Glutamatergic neuron (in vitro differentiated cells): ENCODE measurements at regions not wholly inside any gene's neighbourhood (a gene's known extent, or its start where the extent isn't known, plus 50 kb on each side); places are given as distances from the start of the nearest gene placed in this dataset.
"Not testable (repeated sequence)": the region's sequence is repeated elsewhere in the genome, so short reads cannot be mapped to it uniquely, and the experiment has no call there.

Source experiments
- DNase-seq: peaks from one replicate; pipeline ENCODE4 v3.0.0; 2022
- H3K27ac Mint-ChIP-seq: one replicate; pipeline ENCODE4 v1.8.0; 2020; ENCODE audit warnings: mild to moderate bottlenecking, mixed read lengths, inconsistent platforms; ENCODE audit not compliant: unreplicated experiment
- H3K27me3 Mint-ChIP-seq: one replicate; pipeline ENCODE4 v1.8.0; 2020; ENCODE audit warnings: mild to moderate bottlenecking, moderate library complexity, mixed read lengths, inconsistent platforms; ENCODE audit not compliant: unreplicated experiment
- H3K36me3 Mint-ChIP-seq: one replicate; pipeline ENCODE4 v1.8.0; 2020; ENCODE audit warnings: mild to moderate bottlenecking, mixed read lengths, inconsistent platforms; ENCODE audit not compliant: unreplicated experiment
- H3K4me1 Mint-ChIP-seq: one replicate; pipeline ENCODE4 v1.8.0; 2020; ENCODE audit warnings: mild to moderate bottlenecking, low read depth, mixed read lengths, inconsistent platforms; ENCODE audit not compliant: unreplicated experiment
- H3K4me3 Mint-ChIP-seq: one replicate; pipeline ENCODE4 v1.8.0; 2020; ENCODE audit warnings: mild to moderate bottlenecking, mixed read lengths, inconsistent platforms; ENCODE audit not compliant: unreplicated experiment
- H3K9me3 Mint-ChIP-seq: one replicate; pipeline ENCODE4 v1.8.0; 2020; ENCODE audit warnings: mild to moderate bottlenecking, moderate library complexity, mixed read lengths, inconsistent platforms; ENCODE audit not compliant: unreplicated experiment
- TF ChIP-seq, protein P1 (sequence below): fragments of 200-600 bp; sonication (generic); IDR thresholded peaks from one replicate; pipeline ENCODE4 v1.5.0; 2021; ENCODE audit not compliant: partially characterized antibody, unreplicated experiment

DNA sequence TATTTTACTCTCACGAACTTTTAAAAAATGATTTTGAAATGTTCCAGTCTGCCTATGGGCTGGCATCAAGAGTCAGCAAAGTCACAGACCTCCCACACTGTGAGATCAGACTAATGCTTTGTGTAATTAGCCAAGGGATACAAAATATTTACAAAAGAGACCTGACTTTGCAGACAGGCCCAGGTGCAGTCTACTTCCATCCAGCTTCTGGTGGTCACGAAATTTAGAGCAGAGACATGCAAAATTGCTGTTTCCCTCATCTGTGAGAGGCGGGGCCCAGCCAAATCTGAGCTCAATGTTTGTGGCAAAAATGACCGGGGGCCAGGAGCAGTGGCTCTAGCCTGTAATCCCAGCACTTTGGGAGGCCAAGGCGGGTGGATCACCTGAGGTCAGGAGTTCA is 82.5 kb upstream of the PITRM1 start:
- TF ChIP-seq, protein P1, sequence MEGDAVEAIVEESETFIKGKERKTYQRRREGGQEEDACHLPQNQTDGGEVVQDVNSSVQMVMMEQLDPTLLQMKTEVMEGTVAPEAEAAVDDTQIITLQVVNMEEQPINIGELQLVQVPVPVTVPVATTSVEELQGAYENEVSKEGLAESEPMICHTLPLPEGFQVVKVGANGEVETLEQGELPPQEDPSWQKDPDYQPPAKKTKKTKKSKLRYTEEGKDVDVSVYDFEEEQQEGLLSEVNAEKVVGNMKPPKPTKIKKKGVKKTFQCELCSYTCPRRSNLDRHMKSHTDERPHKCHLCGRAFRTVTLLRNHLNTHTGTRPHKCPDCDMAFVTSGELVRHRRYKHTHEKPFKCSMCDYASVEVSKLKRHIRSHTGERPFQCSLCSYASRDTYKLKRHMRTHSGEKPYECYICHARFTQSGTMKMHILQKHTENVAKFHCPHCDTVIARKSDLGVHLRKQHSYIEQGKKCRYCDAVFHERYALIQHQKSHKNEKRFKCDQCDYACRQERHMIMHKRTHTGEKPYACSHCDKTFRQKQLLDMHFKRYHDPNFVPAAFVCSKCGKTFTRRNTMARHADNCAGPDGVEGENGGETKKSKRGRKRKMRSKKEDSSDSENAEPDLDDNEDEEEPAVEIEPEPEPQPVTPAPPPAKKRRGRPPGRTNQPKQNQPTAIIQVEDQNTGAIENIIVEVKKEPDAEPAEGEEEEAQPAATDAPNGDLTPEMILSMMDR: no peak
- no peak for DNase-seq
- Mint-ChIP-seq H3K27me3 (peaks cover 5% of the 10 kb centered on the region), H3K4me3 (no peak overlapping the region), H3K36me3 (no peaks in the 10 kb centered on the region), H3K27ac (no peak overlapping the region), H3K9me3 (no peaks in the 10 kb centered on the region), H3K4me1 (no peaks in the 10 kb centered on the region)

- not testable (repeated sequence) for H3K27ac Mint-ChIP-seq, H3K4me1 Mint-ChIP-seq
Observed at GRCh38 chr10:3253974-3254373, 81.4 kb upstream of the PITRM1 start.

DNA sequence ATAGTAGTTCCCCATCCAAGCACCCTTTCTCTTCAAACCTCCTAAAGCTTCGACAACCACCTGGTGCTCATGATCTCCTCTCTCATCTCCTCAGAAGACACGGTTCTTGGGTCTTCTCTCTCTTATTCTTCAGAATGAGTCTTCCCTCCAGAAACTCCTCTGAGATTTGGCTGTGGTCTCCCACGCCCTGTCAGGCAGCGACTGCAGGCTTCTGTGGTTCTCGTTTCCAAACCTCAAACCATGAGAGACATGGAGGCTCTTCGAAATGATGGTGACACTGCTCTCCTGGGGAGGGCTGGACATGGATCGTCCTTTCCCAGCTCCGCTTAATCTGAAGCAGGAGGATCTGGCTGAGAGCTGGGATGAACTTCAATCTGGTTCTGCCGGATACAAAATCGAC is 78.6 kb upstream of the PITRM1 start:
- TF ChIP-seq, protein P1: no peak
- Mint-ChIP-seq H3K27ac (no peak overlapping the region), H3K36me3 (no peaks in the 10 kb centered on the region), H3K9me3 (no peaks in the 10 kb centered on the region), H3K4me1 (peaks cover 3% of the 10 kb centered on the region), H3K27me3 (peaks cover 2% of the 10 kb centered on the region), H3K4me3 (no peak overlapping the region)
- no peak for DNase-seq

More at GRCh38 chr10:3253974-3254373, 81.4 kb upstream of the PITRM1 start:
- H3K4me3 Mint-ChIP-seq, H3K9me3 Mint-ChIP-seq, H3K27me3 Mint-ChIP-seq, DNase-seq, H3K36me3 Mint-ChIP-seq: not testable (repeated sequence)

DNA sequence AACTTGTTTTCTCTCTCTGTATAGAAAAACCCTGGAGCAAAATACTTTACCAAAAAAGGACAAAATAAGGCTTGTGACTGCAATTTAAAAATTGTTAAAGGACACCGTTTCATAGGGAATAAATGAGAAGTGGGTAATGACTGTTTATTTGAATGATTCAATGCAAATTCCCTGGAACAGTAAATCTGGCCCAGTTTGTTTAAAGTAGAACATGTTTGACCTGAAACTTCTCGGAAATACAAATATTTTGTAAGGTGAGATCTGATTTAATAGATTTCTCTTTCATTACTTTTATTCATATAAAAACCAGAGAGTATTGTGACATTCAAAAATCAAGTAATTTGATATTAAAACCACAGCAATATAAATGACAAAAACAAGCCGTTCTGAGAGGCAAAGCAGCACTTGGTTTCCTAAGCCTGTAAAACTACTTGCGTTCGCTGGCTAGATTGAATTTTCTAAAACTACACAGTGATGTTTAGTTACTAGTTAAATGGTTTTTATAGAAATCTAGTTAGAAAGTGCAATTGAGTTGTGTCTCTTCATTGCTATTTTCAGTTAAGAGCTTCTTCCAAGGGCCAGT is 76.8 kb upstream of the PITRM1 start:
- no peaks in the 10 kb centered on the region for H3K9me3 Mint-ChIP-seq
- TF ChIP-seq, protein P1: no peak

DNA sequence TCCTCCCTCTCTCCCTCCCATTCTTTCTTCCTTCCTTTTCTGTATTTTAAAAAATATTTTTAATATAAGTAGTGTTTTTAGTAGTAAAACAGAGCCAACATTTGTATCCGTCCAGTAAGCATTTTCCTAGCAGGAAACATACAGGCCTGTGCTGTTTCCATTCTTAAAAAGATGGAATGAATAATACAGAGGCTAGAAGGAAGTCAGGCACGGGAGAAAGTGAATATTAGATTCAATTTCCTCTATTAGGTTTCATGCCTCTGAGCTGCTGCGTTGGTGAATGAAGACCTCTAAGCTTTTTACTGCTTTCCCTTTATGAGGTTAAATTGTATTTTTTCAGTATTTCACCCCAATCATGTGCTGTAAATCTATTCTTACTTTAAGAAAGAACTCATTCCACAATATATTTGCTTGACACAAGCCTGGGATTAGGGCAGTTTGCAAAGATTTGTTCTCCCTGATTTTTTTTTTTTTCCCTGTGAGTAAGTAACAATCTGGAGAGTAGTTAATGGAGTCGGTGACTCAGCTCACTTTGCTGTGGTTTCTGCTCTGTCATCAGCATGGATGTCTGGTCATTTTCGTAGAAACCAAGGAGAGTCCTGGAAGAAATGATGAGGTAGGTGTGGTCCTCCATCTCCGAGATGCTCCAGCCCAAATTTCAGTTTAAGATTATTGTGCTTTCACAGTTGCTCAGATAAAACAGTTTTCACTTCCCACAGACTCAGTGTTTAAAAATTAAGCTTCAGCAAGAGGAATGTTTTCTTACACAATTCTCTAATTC is 76.1 kb upstream of the PITRM1 start:
- Mint-ChIP-seq H3K27me3 (peaks cover 2% of the 10 kb centered on the region), H3K36me3 (no peaks in the 10 kb centered on the region), H3K4me3 (no peak overlapping the region), H3K4me1 (peaks cover 3% of the 10 kb centered on the region), H3K27ac (no peak overlapping the region), H3K9me3 (no peaks in the 10 kb centered on the region)
- no peak for DNase-seq
- TF ChIP-seq, protein P1: no peak

More for the DNA sequence above, 76.8 kb upstream of the PITRM1 start:
- Mint-ChIP-seq H3K27ac (no peak overlapping the region), H3K4me3 (no peak overlapping the region), H3K4me1 (peaks cover 3% of the 10 kb centered on the region), H3K36me3 (no peaks in the 10 kb centered on the region), H3K27me3 (peaks cover 2% of the 10 kb centered on the region)
- no peak for DNase-seq
